GM18520 (cell line): ENCODE measurements at regions not wholly inside any gene's neighbourhood (a gene's known extent, or its start where the extent isn't known, plus 50 kb on each side); places are given as distances from the start of the nearest gene placed in this dataset.

ENCODE experiments used
- ATAC-seq: cut with Tn5 transposase; IDR thresholded peaks from one replicate; pipeline ENCODE4 v1.9.1; 2021; ENCODE audit not compliant: unreplicated experiment

DNA sequence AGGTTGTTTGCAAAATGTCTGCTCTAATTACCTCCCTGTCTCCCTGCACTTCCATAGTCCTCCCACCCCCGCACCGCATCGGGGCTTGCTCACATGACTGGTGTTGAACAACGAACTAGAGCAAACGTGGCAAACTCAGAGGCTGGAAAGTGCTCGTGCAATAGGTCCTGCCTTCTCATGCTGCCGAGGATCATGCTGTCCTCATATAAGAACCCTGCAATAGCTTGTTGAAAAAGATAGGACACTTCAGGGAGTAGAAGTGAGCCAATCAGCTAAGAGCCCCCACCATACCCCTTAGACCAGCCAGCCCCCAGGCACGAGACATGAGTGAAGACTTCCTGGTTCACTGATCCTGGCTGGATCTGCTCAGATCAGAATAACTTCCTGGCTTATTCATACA lies 219.2 kb downstream of the C6orf118 start:
- ATAC-seq = no peak

DNA sequence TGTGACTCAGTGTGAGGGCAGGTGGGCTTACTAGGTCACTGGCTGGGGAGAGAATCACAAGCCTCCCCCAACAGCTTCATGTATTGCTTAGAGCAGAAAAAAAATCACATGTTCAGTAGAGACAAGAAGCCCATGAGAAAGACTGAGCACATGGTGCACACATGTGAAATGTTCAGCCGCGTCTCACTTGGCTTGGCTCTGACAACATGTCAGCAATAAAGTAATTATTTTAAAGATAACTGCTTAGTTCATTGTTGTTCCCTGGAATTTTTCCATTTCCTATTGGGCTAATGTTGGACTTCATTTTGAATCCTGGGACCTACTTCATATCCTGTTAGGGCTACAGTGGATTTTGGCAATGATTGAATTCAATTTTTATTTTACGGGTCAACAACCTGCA lies 222.6 kb downstream of the C6orf118 start:
- no peak for ATAC-seq

- no peak for ATAC-seq
Observed at GRCh38 chr6:165082636-165083035, 226.8 kb downstream of the C6orf118 start.

DNA sequence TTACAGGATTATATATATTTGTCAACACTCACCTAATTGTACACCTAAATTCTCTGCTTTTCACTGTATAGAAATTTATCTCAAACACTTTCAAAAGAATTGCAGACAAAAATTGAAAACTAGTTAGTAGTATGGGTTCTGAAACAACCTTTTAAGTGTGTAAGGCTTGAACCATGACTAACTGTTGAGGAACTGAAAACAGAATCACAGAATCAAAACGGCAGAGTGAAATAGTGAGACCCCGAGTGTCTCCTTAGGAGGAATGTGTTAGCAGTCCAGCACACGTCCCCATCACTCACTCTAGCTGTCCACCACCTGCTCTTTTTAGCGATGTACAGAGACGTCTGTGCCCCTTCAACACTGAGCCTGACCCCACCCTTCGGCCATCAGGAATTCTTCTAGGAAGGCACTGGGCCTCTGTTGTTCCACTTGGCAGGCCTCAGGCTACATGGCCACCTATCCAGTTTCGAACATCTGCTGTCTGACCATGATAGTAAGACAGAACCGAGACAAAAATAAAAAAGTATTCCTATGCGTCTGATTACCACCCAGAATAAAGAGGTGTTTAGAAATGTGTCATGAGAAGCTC lies 227.4 kb downstream of the C6orf118 start:
- no peak for ATAC-seq

DNA sequence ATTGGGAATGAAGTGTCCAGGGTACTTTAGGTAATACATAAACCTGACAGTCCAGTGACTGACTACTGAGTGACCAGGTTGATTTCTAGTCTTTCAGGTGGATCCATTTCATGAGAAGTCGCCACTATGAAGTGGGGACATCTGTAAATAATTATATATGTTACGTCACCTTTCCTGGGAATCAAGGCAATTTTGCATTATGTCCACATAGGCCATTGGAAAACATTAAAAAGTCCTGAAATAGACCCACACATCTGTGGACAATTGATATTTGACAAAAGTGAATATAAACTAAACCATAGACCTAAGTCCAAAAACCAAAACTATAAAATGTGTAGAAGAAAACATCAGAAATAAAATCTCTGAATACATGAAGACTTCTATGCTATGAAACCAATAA lies 231.5 kb downstream of the C6orf118 start:
- no peak for ATAC-seq

GRCh38 chr6:165071906-165072305 lies 237.5 kb downstream of the C6orf118 start:
- ATAC-seq = no peak

DNA sequence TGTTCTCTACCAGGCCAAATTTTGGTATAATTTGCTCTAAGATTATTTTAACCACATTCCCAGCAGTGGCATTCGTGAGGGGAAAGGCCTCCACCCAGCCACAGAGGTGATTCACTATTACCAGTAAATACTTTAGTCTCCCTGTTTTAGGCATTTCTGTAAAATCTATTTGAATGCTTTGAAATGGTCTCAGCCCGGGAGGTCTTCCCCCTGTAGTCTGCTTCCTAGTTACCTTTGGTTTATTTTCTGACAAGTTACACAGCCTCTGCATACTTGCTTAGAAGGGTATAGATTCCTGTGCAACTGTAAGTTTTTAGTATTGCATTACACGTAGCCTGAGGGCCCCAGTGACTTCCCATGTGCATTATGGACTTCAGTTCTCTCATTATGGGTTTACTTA lies 248.7 kb downstream of the C6orf118 start:
- ATAC-seq = no peak

DNA sequence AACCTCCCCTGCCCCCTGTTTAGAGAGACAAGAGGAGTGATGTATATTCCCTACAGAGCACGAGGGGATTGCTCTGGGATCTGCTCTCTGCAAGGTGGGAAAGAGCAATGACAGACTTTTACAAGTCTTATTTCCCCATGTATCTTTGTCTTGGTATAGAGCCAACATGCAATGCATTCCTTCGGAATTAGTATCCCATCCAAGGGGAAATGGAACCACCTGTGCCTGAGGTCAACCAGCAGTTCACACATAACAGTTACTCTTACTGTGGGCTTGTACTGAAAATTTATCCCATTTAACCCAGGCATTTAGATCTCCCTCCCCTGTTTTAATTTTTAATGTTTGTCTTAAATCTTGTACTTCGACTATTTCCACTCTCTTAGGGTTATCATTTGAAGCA lies 250.4 kb downstream of the C6orf118 start:
- ATAC-seq = no peak

DNA sequence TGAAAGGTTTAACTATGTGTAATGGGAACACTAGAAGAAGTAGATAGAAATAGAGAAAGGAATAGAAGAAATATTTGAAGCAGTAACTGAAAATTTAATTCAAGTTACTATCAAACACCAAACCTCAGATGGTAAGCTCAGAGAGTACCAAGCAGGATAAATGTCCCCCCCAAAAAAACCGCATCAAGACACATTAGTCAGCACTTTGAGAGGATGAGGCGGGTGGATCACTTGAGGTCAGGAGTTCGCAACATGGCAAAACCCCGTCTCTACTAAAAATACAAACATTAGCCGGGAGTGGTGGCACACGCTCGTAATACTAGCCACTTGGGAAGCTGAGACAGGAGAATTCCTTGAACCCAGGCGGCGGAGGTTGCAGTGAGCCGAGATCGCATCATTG lies 253.1 kb downstream of the C6orf118 start:
- no peak for ATAC-seq

GRCh38 chr6:165055231-165055630 lies 254.2 kb downstream of the C6orf118 start:
- no peak for ATAC-seq

DNA sequence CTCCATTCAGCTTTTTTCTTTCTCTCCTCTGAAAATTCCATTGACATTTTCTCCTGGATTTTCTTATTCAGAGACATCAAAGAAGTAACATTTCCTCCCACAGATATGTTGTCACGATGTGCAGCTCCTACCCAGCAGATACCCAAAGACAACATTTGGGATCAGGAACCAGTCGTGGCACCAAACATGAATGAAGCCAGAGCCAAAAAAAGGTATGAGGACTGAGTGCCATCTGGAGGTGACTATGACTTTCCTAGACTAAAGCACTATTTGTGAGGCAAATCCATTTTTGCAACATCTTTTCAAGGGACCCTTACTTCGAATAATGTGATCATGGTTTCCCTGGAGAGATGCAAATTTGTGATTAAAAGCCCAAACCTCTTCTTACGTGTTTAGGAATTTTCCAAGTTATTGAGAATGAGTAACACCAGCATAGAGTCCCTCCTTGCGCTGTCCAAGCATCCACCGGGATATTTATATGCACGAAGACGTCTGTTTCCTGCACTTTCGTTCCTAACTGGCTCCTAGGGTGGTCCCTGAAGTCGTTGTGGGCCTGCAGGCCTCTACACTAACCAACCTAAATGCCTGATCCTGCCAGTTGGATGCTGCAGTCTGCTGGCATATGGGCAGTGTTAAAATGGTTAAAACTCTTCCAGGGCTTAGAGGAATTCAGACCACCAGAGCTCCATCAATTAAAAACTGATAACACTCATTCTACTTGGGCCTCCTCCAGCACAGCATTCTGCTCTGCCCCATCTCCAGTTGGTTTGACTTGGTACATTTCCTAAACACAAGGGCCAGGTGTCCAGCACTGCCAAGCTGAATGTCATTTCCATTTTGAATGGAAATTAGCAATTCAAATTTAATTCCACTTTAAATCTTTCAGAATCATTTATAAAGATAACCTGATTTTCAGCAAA lies 256.6 kb downstream of the C6orf118 start:
- ATAC-seq = no peak

GRCh38 chr6:165049362-165049761 lies 260.0 kb downstream of the C6orf118 start:
- ATAC-seq = no peak

GRCh38 chr6:165047952-165048351 lies 261.5 kb downstream of the C6orf118 start:
- ATAC-seq = no peak

GRCh38 chr6:165045631-165046030 lies 263.8 kb downstream of the C6orf118 start:
- ATAC-seq = no peak

- no peak for ATAC-seq
Observed at GRCh38 chr6:165042912-165043311, 266.5 kb downstream of the C6orf118 start.

DNA sequence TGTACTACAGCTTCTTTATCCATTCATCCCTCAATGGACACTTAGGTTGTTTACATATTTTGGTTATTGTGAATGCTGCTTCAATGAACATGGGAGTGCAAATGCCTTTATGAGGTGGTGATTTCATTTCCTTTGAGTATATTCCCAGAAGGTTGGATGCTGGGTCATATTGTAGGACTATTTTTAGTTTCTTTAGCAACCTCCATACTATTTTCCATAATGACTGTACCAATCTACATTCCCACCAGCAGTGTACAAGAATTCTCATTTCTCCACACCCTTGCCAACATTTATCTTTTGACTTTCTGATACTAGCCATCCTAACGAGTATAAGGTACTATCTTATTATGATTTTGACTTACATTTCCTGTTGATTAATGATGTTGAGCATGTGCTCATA lies 269.0 kb downstream of the C6orf118 start:
- no peak for ATAC-seq

DNA sequence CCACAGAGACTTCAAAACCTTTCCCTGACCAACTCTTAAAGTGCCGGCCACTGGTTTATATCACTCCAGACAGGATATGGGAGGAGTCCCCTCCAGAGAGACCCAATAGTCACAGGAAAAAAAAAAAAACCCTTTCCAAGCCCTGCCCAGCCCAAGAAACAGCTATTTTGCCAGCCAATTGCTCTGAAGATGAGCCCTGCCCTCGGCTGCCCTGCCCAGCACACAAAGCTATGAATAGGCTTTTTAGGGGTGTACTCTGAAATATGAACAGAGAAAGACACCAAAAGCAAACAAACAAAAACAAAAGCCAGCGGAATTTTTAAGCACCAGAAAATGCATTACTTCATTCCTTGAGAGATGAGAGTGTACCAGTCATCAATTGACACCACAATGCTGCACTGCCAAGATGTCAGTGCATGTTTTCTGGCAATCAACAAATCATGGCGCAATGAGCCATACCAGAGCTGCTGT lies 275.1 kb downstream of the C6orf118 start:
- no peak for ATAC-seq

DNA sequence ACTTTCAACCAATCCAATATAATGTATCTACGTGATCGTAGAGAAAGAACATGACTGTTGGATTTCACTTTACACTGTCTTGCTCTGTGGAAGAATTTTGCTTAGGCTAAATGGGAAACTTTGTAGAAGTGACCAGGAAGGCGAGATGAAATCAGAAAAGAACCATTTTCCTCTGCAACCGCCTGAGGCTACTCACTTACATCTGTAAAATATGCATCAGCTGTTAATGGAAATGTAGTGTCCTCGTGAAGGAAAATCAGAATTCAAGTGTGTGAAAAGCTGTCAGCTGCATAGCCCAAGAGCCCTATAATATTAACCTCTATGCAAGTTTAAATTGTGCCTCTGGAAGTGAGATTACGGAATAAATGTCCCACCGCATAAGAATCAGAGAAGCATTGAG lies 277.9 kb downstream of the C6orf118 start:
- no peak for ATAC-seq

DNA sequence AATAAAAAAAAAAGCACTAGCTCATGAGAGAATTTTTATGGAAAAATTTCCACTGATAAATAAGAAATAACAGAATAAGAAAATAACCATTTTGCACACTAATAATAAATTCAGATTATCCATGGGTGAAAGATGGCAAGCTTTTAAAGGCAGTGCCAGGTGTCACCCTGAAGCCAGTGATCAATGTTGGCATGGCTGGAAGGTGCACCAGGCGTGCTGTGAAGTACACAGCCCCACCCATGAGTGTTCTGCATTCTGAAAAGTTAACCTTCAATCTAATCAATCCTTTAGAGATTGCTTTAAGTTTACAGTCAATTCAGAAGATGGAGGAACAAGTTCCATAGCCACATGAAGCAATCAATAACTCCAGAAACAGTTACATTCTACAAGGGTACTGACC lies 284.4 kb downstream of the C6orf118 start:
- ATAC-seq = no peak

- ATAC-seq = no peak
Observed at GRCh38 chr6:165019681-165020080, 289.7 kb downstream of the C6orf118 start.

- no peak for ATAC-seq
Observed at GRCh38 chr6:165015676-165016075, 293.7 kb downstream of the C6orf118 start.

DNA sequence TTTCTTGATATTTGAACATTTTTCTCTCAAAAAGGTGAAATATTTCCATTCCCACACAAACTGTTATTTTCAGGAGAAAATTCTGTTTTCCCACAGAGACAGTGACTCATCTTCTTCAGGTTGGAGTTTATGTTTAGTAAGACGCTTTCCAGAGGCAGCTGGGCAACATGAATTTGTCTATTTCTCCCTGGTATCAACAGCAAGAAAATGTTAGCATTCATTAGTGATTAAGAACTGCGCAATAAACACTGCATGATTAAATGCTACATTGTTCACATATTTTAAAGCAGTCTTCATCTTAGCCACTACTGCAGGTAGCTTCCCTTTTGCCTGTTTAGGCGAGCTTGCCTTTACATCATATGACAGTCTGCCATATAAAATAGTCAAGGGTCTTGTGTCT lies 295.7 kb downstream of the C6orf118 start:
- no peak for ATAC-seq
